HepG2 (cell line): ENCODE measurements at regions not wholly inside any gene's neighbourhood (a gene's known extent, or its start where the extent isn't known, plus 50 kb on each side); places are given as distances from the start of the nearest gene placed in this dataset.

ENCODE experiments used
- ATAC-seq: fragments of 200-7000 bp; cut with Tn5 transposase; 3 replicates; pipeline ENCODE4 v1.9.1; 2020; ENCODE audit warnings: mild to moderate bottlenecking, moderate library complexity
- BruUV-seq: library from RNA; stranded (reverse); fragments of 400-500 nt; replicated peaks from 2 replicates; lab custom pipeline; 2021; lab: Mats Ljungman, UMichigan
- CTCF ChIA-PET: fragments of 300-600 bp; formaldehyde crosslinking; extraction: SDS; loops from one replicate; lab custom pipeline; 2021; ENCODE audit warnings: low total read pairs, inconsistent platforms, low intra/inter-chr PET ratio; lab: Yijun Ruan, JAX
- POLR2A ChIA-PET: fragments of 350-600 bp; sonication (Branson Sonifier 250); formaldehyde crosslinking; loops from one replicate; lab custom pipeline; 2020; ENCODE audit warnings: antibody characterized with exemption, inconsistent platforms; lab: Yijun Ruan, JAX
- DNase-seq: peaks from one replicate; pipeline ENCODE4 v3.0.0-alpha.2; 2015; ENCODE audit warnings: low spot score
- FAIRE-seq: peaks from 3 replicates; lab custom pipeline; 2011; peaks lifted over from hg19 to GRCh38; lab: Jason Lieb, UNC
- H2AFZ ChIP-seq: one replicate; pipeline ENCODE4 v1.6.1; 2011; ENCODE audit warnings: low read length, inconsistent platforms
- H3K27ac ChIP-seq: fragments of 300-600 bp; 3 replicates; pipeline ENCODE4 v1.8.0; 2011; ENCODE audit warnings: mixed run types, mild to moderate bottlenecking, mixed read lengths, low read length, inconsistent platforms; ENCODE audit not compliant: insufficient read depth; ENCODE audit errors: extremely low read length
- H3K27me3 ChIP-seq, 2 experiments: fragments of 200-600 bp in 1 of 2; 2 replicates in 1 of 2; 3 replicates in 1 of 2; pipeline versions ENCODE4 v1.6.0 to v1.8.0; 2011; ENCODE audit warnings: low read length in 2 of 2, mild to moderate bottlenecking in 2 of 2, moderate library complexity in 2 of 2, inconsistent platforms in 1 of 2; ENCODE audit not compliant: insufficient read depth in 2 of 2, control insufficient read depth in 1 of 2
- H3K36me3 ChIP-seq, 2 experiments: fragments of 200-600 bp in 1 of 2; replicated peaks in 1 of 2; 2 replicates in 1 of 2; 3 replicates in 1 of 2; pipeline versions ENCODE4 v1.5.1 to v1.8.0; 2011; ENCODE audit warnings: low read length in 2 of 2, inconsistent platforms in 1 of 2; ENCODE audit not compliant: insufficient read depth in 2 of 2, control insufficient read depth in 1 of 2
- H3K4me1 ChIP-seq: 2 replicates; pipeline ENCODE4 v1.5.1; 2012; ENCODE audit warnings: low read length, inconsistent platforms; ENCODE audit not compliant: insufficient read depth
- H3K4me2 ChIP-seq: 2 replicates; pipeline ENCODE4 v1.6.0; 2011; ENCODE audit warnings: low read depth, low read length, inconsistent platforms
- H3K4me3 ChIP-seq, 3 experiments: fragments of 200-600 bp in 1 of 3; sonication (generic), shearing (Covaris generic) in 1 of 3; replicated peaks in 1 of 3; 2 replicates each; pipeline ENCODE4 v1.5.1; 2011 to 2016; ENCODE audit warnings: low read length in 3 of 3, inconsistent platforms in 2 of 3, low read depth in 2 of 3, mild to moderate bottlenecking in 2 of 3, control low read depth in 1 of 3, mixed read lengths in 1 of 3; ENCODE audit not compliant: insufficient read depth in 1 of 3
- H3K79me2 ChIP-seq: one replicate; pipeline ENCODE4 v1.6.1; 2011; ENCODE audit warnings: low read length, inconsistent platforms; ENCODE audit not compliant: insufficient read depth
- H3K9ac ChIP-seq: 2 replicates; pipeline ENCODE4 v1.6.0; 2011; ENCODE audit warnings: mild to moderate bottlenecking, low read depth, low read length, inconsistent platforms; ENCODE audit not compliant: insufficient read depth
- H3K9me3 ChIP-seq: 2 replicates; pipeline ENCODE4 v1.5.1; 2012; ENCODE audit warnings: mild to moderate bottlenecking, low read length
- H4K20me1 ChIP-seq: 2 replicates; pipeline ENCODE4 v1.6.0; 2011; ENCODE audit warnings: inconsistent platforms, mild to moderate bottlenecking, low read length, moderate library complexity; ENCODE audit not compliant: insufficient read depth
- ELF3 ChIP-seq: IDR thresholded peaks from 2 replicates; pipeline ENCODE4 v1.6.1; 2016; ENCODE audit warnings: missing genetic modification reagents, missing compliant biosample characterization
- FOXJ3 ChIP-seq: sonication (generic); formaldehyde crosslinking; IDR thresholded peaks from 2 replicates; pipeline ENCODE4 v1.4.0; 2020; ENCODE audit warnings: missing genetic modification reagents, mild to moderate bottlenecking, borderline replicate concordance
- HDAC1 ChIP-seq: sonication (generic); formaldehyde crosslinking; IDR thresholded peaks from 2 replicates; pipeline ENCODE4 v1.5.1; 2020; ENCODE audit warnings: mild to moderate bottlenecking, missing genetic modification reagents
- MIER2 ChIP-seq: IDR thresholded peaks from 2 replicates; pipeline ENCODE4 v1.6.1; 2016; ENCODE audit warnings: missing biosample characterization, missing genetic modification reagents
- PCBP1 ChIP-seq: fragments of 200-400 bp; formaldehyde crosslinking; IDR thresholded peaks from 2 replicates; pipeline ENCODE4 v1.6.1; 2017; ENCODE audit warnings: mild to moderate bottlenecking, low read depth, low read length, borderline replicate concordance
- SP140L ChIP-seq: sonication (generic); formaldehyde crosslinking; IDR thresholded peaks from 2 replicates; pipeline ENCODE4 v1.4.0; 2020; ENCODE audit warnings: missing genetic modification reagents, borderline replicate concordance
- ZNF180 ChIP-seq: sonication (generic); formaldehyde crosslinking; IDR thresholded peaks from 2 replicates; pipeline ENCODE4 v1.4.0; 2020; ENCODE audit warnings: low read depth, missing genetic modification reagents, borderline replicate concordance
- ZNF253 ChIP-seq: sonication (generic); formaldehyde crosslinking; IDR thresholded peaks from 2 replicates; pipeline ENCODE4 v1.8.0; 2022; ENCODE audit warnings: mild to moderate bottlenecking, missing genetic modification reagents, borderline replicate concordance
- ZNF564 ChIP-seq: sonication (generic); formaldehyde crosslinking; IDR thresholded peaks from 2 replicates; pipeline ENCODE4 v1.8.1; 2023; ENCODE audit warnings: mild to moderate bottlenecking, missing genetic modification reagents
- ZNF850 ChIP-seq: sonication (generic); formaldehyde crosslinking; conservative IDR thresholded peaks from 2 replicates; pipeline ENCODE4 v1.9.0; 2021; ENCODE audit warnings: mild to moderate bottlenecking, missing genetic modification reagents
- ZSCAN21 ChIP-seq: sonication (generic); formaldehyde crosslinking; IDR thresholded peaks from 2 replicates; pipeline ENCODE4 v1.8.0; 2022; ENCODE audit warnings: mild to moderate bottlenecking, missing genetic modification reagents, moderate library complexity, borderline replicate concordance
- WGBS: methylation state at CpG from one replicate; pipeline ENCODE4 v1.1.6; 2017; ENCODE audit warnings: low lambda C conversion rate; 5-methylcytosine and 5-hydroxymethylcytosine counted together
- in situ Hi-C: cut with HindIII; loops from 2 replicates; pipeline ENCODE4 v1.10.0; 2017; ENCODE audit warnings: low pct_unique_long_range_greater_than_20kb; ENCODE audit not compliant: extremely low pct_ligation_motif_present
- intact Hi-C: fragments of 100-400 bp; cut with micrococcal nuclease; formaldehyde crosslinking; loops from one replicate; pipeline ENCODE4 v1.10.0; 2022; ENCODE audit not compliant: unreplicated experiment
- TF ChIP-seq, protein P1 (sequence below): sonication (generic); formaldehyde crosslinking; conservative IDR thresholded peaks from 2 replicates; pipeline ENCODE4 v1.4.0; 2020; ENCODE audit warnings: mild to moderate bottlenecking, missing genetic modification reagents, moderate library complexity
- TF ChIP-seq, protein P2 (sequence below), 2 experiments: IDR thresholded peaks; 2 replicates each; pipeline ENCODE4 v1.6.1; 2011 to 2012; ENCODE audit warnings: low read length in 2 of 2, borderline replicate concordance in 1 of 2, low read depth in 1 of 2, mild to moderate bottlenecking in 1 of 2, moderate library complexity in 1 of 2
- TF ChIP-seq, protein P3 (sequence below): sonication (generic); formaldehyde crosslinking; IDR thresholded peaks from 2 replicates; pipeline ENCODE4 v1.8.1; 2023; ENCODE audit warnings: mild to moderate bottlenecking, moderate library complexity, missing genetic modification reagents
- TF ChIP-seq, protein P4 (sequence below): sonication (generic); formaldehyde crosslinking; IDR thresholded peaks from 2 replicates; pipeline ENCODE4 v1.8.0; 2022; ENCODE audit warnings: missing genetic modification reagents, mild to moderate bottlenecking, inconsistent platforms, borderline replicate concordance

DNA sequence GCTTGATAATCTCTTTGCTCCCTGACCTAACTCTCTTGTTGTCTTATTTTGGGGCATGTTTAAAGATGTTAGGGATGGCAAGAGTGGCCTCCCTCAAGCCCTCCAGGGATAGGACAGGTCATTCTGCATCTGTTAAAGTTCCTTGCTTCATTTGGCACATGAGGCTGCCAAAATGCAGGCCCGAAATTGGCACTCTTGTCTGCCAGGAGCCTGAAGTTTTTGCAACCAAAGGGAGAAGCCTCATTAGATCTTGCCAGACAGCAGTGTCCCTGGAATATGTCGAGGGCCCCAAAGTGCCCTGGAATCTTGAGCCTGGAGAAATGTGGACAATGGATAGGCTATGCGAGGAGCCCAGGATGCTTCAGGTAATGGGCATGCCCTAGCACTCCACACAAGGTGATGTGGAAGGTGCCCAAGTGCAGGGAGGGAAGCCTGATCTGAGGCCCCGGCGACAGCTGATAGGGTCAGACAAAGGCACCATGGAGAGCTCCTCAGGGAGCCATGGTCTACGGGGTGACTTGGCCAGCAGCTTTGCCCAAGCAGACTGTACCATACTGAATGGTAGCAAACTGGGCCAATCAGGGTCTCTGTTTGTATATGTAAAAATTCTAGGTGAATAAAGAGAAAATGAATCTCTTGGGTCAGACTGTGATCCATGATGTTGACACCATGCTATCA lies 173.0 kb upstream of the WSCD2 start:
- no peak overlapping the region for H2AFZ ChIP-seq
- ChIA-PET POLR2A (no interaction called here), CTCF (no interaction called here)
- no peak for FAIRE-seq
- intact Hi-C loops (no loop called here), in situ Hi-C loops (no loop called here)
- DNase-seq, result no peak
- H3K4me2 ChIP-seq, result no peak overlapping the region
- H4K20me1 ChIP-seq, result no peaks in the 10 kb centered on the region
- no TSS peak for BruUV-seq
- WGBS, result 0% methylated on average over 5 of the region's 6 CpGs
- no peak overlapping the region for H3K27ac ChIP-seq
- H3K9me3 ChIP-seq, result no peaks in the 10 kb centered on the region
- no peaks in the 10 kb centered on the region for H3K4me1 ChIP-seq
- H3K79me2 ChIP-seq, result no peaks in the 10 kb centered on the region
- ATAC-seq, result no peak
- H3K4me3 ChIP-seq, result no peak overlapping the region
- H3K27me3 ChIP-seq, result no peaks in the 10 kb centered on the region; a peak in 2 of 5 replicates
- H3K9ac ChIP-seq, result no peak overlapping the region
- no peaks in the 10 kb centered on the region for H3K36me3 ChIP-seq
- no peak for TF ChIP-seq ZSCAN21 (CRISPR knock-in tag)
- peak; percentile 91 for TF ChIP-seq MIER2 (CRISPR knock-in tag)
- TF ChIP-seq, protein P1, sequence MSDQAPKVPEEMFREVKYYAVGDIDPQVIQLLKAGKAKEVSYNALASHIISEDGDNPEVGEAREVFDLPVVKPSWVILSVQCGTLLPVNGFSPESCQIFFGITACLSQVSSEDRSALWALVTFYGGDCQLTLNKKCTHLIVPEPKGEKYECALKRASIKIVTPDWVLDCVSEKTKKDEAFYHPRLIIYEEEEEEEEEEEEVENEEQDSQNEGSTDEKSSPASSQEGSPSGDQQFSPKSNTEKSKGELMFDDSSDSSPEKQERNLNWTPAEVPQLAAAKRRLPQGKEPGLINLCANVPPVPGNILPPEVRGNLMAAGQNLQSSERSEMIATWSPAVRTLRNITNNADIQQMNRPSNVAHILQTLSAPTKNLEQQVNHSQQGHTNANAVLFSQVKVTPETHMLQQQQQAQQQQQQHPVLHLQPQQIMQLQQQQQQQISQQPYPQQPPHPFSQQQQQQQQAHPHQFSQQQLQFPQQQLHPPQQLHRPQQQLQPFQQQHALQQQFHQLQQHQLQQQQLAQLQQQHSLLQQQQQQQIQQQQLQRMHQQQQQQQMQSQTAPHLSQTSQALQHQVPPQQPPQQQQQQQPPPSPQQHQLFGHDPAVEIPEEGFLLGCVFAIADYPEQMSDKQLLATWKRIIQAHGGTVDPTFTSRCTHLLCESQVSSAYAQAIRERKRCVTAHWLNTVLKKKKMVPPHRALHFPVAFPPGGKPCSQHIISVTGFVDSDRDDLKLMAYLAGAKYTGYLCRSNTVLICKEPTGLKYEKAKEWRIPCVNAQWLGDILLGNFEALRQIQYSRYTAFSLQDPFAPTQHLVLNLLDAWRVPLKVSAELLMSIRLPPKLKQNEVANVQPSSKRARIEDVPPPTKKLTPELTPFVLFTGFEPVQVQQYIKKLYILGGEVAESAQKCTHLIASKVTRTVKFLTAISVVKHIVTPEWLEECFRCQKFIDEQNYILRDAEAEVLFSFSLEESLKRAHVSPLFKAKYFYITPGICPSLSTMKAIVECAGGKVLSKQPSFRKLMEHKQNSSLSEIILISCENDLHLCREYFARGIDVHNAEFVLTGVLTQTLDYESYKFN, result no peak
- no peak for TF ChIP-seq HDAC1 (CRISPR knock-in tag)
- no peak for TF ChIP-seq FOXJ3 (CRISPR knock-in tag)
- no peak for TF ChIP-seq ZNF564 (CRISPR knock-in tag)
- no peak for TF ChIP-seq ZNF180 (CRISPR knock-in tag)
- TF ChIP-seq ZNF850 (CRISPR knock-in tag), result no peak
- TF ChIP-seq SP140L (CRISPR knock-in tag), result no peak
- TF ChIP-seq PCBP1, result no peak
- TF ChIP-seq, protein P2, sequence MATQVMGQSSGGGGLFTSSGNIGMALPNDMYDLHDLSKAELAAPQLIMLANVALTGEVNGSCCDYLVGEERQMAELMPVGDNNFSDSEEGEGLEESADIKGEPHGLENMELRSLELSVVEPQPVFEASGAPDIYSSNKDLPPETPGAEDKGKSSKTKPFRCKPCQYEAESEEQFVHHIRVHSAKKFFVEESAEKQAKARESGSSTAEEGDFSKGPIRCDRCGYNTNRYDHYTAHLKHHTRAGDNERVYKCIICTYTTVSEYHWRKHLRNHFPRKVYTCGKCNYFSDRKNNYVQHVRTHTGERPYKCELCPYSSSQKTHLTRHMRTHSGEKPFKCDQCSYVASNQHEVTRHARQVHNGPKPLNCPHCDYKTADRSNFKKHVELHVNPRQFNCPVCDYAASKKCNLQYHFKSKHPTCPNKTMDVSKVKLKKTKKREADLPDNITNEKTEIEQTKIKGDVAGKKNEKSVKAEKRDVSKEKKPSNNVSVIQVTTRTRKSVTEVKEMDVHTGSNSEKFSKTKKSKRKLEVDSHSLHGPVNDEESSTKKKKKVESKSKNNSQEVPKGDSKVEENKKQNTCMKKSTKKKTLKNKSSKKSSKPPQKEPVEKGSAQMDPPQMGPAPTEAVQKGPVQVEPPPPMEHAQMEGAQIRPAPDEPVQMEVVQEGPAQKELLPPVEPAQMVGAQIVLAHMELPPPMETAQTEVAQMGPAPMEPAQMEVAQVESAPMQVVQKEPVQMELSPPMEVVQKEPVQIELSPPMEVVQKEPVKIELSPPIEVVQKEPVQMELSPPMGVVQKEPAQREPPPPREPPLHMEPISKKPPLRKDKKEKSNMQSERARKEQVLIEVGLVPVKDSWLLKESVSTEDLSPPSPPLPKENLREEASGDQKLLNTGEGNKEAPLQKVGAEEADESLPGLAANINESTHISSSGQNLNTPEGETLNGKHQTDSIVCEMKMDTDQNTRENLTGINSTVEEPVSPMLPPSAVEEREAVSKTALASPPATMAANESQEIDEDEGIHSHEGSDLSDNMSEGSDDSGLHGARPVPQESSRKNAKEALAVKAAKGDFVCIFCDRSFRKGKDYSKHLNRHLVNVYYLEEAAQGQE (IDR thresholded peaks at IDR 0.05; ENCODE audit: borderline replicate concordance in 1 of 2, low read depth in 1 of 2, low read length in 2 of 2), result peak; percentile 55 to 90
- no peak for TF ChIP-seq ZNF253 (CRISPR knock-in tag)
- no peak for TF ChIP-seq ELF3 (CRISPR knock-in tag)
- TF ChIP-seq, protein P3, sequence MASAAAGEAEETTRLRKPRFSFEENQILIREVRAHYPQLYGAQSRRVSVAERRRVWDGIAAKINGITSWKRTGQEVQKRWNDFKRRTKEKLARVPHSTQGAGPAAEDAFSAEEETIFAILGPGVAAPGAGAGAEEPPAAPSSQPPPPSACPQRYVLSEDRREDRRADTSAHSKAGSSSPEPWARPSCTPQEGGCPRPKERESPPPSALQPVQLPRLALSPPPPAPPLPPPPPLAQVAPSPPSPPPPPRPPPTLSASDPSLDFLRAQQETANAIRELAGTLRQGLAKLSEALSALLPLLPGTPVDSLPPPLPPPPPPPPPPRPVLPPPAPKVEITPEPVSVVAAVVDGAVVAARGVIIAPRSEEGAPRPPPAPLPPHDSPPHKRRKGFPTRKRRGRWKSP (CRISPR knock-in tag), result no peak
- TF ChIP-seq, protein P4, sequence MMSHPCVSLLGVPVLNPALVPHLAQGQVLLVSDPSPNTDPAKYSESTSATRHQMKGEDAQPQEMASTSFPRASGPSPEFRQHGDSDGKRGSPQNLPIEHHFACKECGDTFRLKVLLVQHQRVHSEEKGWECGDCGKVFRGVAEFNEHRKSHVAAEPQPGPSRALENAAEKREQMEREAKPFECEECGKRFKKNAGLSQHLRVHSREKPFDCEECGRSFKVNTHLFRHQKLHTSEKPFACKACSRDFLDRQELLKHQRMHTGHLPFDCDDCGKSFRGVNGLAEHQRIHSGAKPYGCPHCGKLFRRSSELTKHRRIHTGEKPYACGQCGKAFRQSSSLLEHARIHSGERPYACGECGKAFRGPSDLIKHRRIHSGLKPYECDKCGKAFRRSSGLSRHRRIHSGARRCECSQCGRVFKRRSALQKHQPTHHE (CRISPR knock-in tag), result no peak
